ENCODE measurements at regions not wholly inside any gene's neighbourhood (a gene's known extent, or its start where the extent isn't known, plus 50 kb on each side); places are given as distances from the start of the nearest gene placed in this dataset.

DNA sequence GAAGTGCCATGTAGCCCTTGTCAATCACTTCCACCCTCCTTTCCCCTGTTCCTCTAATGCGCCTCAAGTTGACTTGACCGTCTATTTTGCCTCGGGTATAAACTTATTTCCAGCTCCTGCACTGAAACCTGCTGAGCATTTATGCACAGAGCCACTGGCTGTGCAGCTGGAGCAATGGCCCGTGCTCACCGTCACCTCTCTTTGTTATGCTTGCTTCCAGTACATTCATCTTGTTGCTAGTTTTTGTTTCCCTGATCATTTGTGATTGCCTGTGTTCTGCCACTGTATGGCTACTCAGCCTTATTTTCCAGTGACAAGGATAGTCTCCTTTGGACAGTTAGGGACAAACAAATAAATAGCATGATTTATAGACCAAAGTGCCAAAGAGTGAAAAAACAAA lies 183.1 kb upstream of the C9orf72 start:
- whole genome bisulfite sequencing (ENCODE audit: insufficient coverage): 85% methylated on average over 5 of the region's 5 CpGs
- no peak overlapping the region for H3K27ac ChIP-seq (ENCODE audit: insufficient read depth in 1 of 2, low read depth in 1 of 2, low read length in 2 of 2, poor library complexity in 1 of 2, severe bottlenecking in 2 of 2)
- no peaks in the 10 kb centered on the region for H3K9me3 ChIP-seq (ENCODE audit: control extremely low read depth in 1 of 5, control insufficient read depth in 4 of 5, insufficient read depth in 2 of 5, low read depth in 1 of 5, low read length in 4 of 5)
- no peak for DNase-seq
- H3K27me3 ChIP-seq (replicated peaks in 2 of 5; ENCODE audit: control insufficient read depth in 4 of 5, insufficient read depth in 5 of 5, low read length in 4 of 5): no peaks in the 10 kb centered on the region
- no peaks in the 10 kb centered on the region for H3K36me3 ChIP-seq (ENCODE audit: control insufficient read depth in 4 of 4, insufficient read depth in 4 of 4, low read length in 3 of 4)
- CTCF ChIA-PET: no interaction called here
- H3K4me1 ChIP-seq (ENCODE audit: control extremely low read depth in 1 of 4, control insufficient read depth in 4 of 4, insufficient read depth in 4 of 4, low read length in 3 of 4): no peaks in the 10 kb centered on the region
- POLR2A ChIA-PET: no interaction called here
- no peak overlapping the region for H3K4me3 ChIP-seq (ENCODE audit: control insufficient read depth in 1 of 7, extremely low read depth in 1 of 7, insufficient read depth in 4 of 7, low read depth in 2 of 7, low read length in 6 of 7)

DNA sequence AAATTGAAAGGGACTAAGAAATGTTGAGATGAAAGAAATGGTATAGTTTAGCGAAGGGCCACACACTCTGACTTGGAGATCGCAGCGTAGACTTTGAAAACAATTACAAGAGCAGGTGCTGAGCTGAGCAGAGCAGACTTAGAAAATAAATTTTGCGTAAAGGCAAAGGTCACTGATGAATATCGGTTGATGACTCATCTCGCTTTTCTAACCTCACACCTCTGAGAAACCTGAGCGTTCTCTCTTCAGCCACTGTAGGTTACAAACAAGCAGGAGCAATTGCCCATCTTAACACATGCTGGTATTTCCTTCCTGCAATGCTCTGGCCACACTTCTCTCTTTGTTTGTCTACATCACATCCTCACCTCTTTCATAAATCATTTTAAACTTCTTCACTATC lies 190.6 kb upstream of the C9orf72 start:
- H3K27ac ChIP-seq (ENCODE audit: insufficient read depth in 1 of 2, low read depth in 1 of 2, low read length in 2 of 2, poor library complexity in 1 of 2, severe bottlenecking in 2 of 2): no peak overlapping the region
- H3K4me1 ChIP-seq (ENCODE audit: control extremely low read depth in 1 of 4, control insufficient read depth in 4 of 4, insufficient read depth in 4 of 4, low read length in 3 of 4): no peaks in the 10 kb centered on the region
- no peak overlapping the region for H3K4me3 ChIP-seq (ENCODE audit: control insufficient read depth in 1 of 7, extremely low read depth in 1 of 7, insufficient read depth in 4 of 7, low read depth in 2 of 7, low read length in 6 of 7)
- H3K27me3 ChIP-seq (replicated peaks in 2 of 5; ENCODE audit: control insufficient read depth in 4 of 5, insufficient read depth in 5 of 5, low read length in 4 of 5): no peaks in the 10 kb centered on the region
- H3K36me3 ChIP-seq (ENCODE audit: control insufficient read depth in 4 of 4, insufficient read depth in 4 of 4, low read length in 3 of 4): no peaks in the 10 kb centered on the region
- no peak for DNase-seq
- WGBS (ENCODE audit: insufficient coverage): 92% methylated on average over 7 of the region's 7 CpGs
- POLR2A ChIA-PET: no interaction called here
- CTCF ChIA-PET: no interaction called here
- no peaks in the 10 kb centered on the region for H3K9me3 ChIP-seq (ENCODE audit: control extremely low read depth in 1 of 5, control insufficient read depth in 4 of 5, insufficient read depth in 2 of 5, low read depth in 1 of 5, low read length in 4 of 5)

DNA sequence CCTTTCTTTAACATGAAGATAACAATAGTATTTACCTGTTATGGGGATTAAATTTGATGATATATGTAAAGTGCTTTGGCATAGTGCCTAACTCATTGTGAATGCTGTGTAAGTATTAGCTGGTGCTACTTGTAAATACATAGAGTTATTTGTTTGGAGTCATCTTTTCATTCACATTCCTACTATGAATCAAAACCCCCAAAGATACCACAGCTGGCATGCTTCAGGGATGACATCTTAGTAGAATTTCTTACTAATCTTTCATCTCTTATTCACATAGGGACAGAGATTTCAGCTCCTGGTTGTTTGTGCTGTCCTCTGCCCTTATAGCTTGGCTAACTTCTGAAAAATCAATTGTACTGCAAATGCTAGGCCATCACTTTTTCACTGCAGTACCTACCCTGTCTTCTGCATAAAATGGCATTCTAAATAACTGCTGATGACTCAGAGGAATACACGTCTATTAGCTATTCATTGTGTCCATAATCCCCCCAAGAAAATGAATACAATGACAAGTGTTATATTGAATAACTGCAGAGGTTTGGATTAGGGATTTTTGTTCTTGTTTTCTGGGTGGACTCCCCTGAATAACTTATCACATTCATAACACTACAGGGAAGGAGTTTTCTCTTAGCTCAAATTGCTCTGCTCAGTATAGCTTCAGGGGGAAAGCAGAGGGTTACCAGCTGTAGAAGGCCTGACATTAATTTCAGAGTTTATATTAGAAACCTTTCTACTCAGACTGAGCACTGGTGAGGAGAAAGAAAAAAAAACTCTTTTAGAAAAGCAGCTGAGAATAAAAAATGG lies 192.2 kb upstream of the C9orf72 start:
- Histone ChIP-seq H3K27ac (ENCODE audit: insufficient read depth in 1 of 2, low read depth in 1 of 2, low read length in 2 of 2, poor library complexity in 1 of 2, severe bottlenecking in 2 of 2) (no peak overlapping the region), H3K4me1 (ENCODE audit: control extremely low read depth in 1 of 4, control insufficient read depth in 4 of 4, insufficient read depth in 4 of 4, low read length in 3 of 4) (no peaks in the 10 kb centered on the region), H3K4me3 (ENCODE audit: control insufficient read depth in 1 of 7, extremely low read depth in 1 of 7, insufficient read depth in 4 of 7, low read depth in 2 of 7, low read length in 6 of 7) (no peak overlapping the region), H3K36me3 (ENCODE audit: control insufficient read depth in 4 of 4, insufficient read depth in 4 of 4, low read length in 3 of 4) (no peaks in the 10 kb centered on the region), H3K27me3 (replicated peaks in 2 of 5; ENCODE audit: control insufficient read depth in 4 of 5, insufficient read depth in 5 of 5, low read length in 4 of 5) (no peaks in the 10 kb centered on the region), H3K9me3 (ENCODE audit: control extremely low read depth in 1 of 5, control insufficient read depth in 4 of 5, insufficient read depth in 2 of 5, low read depth in 1 of 5, low read length in 4 of 5) (no peaks in the 10 kb centered on the region)
- WGBS (ENCODE audit: insufficient coverage): no CpG with 5 or more reads among the region's 1 CpG
- no peak for DNase-seq
- POLR2A ChIA-PET: no interaction called here
- CTCF ChIA-PET: no interaction called here

DNA sequence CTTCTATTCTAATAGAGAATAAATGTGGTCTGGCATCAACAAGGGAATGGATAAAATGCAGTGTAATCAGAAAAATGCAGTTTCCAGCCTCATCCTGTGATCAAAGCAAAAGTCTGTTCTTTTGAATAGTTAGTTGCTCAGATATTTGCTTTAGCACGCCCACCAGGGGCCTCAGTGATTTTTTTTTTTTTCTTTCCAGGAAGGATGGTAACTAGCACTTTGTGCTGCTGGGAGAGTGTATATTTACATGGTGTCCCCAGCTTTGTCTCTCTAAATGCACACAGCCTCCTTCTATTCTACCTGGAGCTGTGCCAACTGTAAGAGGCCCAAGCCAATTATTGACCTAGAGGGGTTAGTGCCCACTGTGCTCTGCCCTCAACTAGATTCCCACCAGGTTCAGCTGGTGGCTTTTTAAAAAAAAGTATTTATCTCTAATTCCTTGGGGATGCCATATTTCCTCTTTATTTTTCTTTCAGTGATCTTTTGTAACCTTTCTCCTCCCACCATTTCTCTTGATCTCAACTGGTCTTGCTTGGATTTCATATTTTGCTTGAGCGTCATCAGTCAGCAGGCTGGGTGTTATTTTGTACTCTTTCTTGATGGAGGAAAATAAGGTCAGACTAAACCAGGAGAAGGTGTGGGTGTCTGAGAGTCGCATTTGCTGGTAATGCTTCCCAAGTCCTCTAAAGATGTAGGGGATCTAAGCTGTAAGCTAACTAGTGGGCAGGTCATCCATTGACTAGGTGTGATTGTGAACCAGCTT lies 193.0 kb upstream of the C9orf72 start:
- H3K9me3 ChIP-seq (ENCODE audit: control extremely low read depth in 1 of 5, control insufficient read depth in 4 of 5, insufficient read depth in 2 of 5, low read depth in 1 of 5, low read length in 4 of 5): no peaks in the 10 kb centered on the region
- H3K27ac ChIP-seq (ENCODE audit: insufficient read depth in 1 of 2, low read depth in 1 of 2, low read length in 2 of 2, poor library complexity in 1 of 2, severe bottlenecking in 2 of 2): no peak overlapping the region
- no peak for DNase-seq
- WGBS (ENCODE audit: insufficient coverage): no CpG with 5 or more reads among the region's 3 CpGs
- ChIA-PET CTCF (no interaction called here), POLR2A (no interaction called here)
- H3K27me3 ChIP-seq (replicated peaks in 2 of 5; ENCODE audit: control insufficient read depth in 4 of 5, insufficient read depth in 5 of 5, low read length in 4 of 5): no peaks in the 10 kb centered on the region
- no peaks in the 10 kb centered on the region for H3K36me3 ChIP-seq (ENCODE audit: control insufficient read depth in 4 of 4, insufficient read depth in 4 of 4, low read length in 3 of 4)
- H3K4me1 ChIP-seq (ENCODE audit: control extremely low read depth in 1 of 4, control insufficient read depth in 4 of 4, insufficient read depth in 4 of 4, low read length in 3 of 4): no peaks in the 10 kb centered on the region
- no peak overlapping the region for H3K4me3 ChIP-seq (ENCODE audit: control insufficient read depth in 1 of 7, extremely low read depth in 1 of 7, insufficient read depth in 4 of 7, low read depth in 2 of 7, low read length in 6 of 7)

DNA sequence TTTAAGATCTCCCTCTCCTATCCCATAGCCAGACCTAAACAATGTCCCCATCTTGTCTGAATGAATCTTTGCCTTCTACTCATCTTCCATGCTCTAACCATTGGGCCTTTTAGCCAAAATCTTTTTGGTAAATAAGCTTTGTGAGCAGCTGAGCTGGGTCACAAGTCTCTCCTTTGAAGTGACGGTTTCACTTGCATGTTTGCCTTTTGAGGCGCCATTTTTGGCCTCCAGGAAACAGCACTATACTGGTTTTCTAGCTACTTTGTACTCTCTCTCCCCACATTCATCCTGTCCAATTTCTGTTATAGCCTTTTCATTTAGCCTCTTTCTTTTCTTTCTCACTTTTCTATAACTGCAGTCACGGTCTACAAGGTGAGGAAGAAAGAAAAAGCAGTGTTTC lies 195.5 kb upstream of the C9orf72 start:
- WGBS (ENCODE audit: insufficient coverage): no CpG with 5 or more reads among the region's 3 CpGs
- no peak for DNase-seq
- no peaks in the 10 kb centered on the region for H3K27me3 ChIP-seq (replicated peaks in 2 of 5; ENCODE audit: control insufficient read depth in 4 of 5, insufficient read depth in 5 of 5, low read length in 4 of 5)
- no peaks in the 10 kb centered on the region for H3K4me1 ChIP-seq (ENCODE audit: control extremely low read depth in 1 of 4, control insufficient read depth in 4 of 4, insufficient read depth in 4 of 4, low read length in 3 of 4)
- no peak overlapping the region for H3K27ac ChIP-seq (ENCODE audit: insufficient read depth in 1 of 2, low read depth in 1 of 2, low read length in 2 of 2, poor library complexity in 1 of 2, severe bottlenecking in 2 of 2)
- no peak overlapping the region for H3K4me3 ChIP-seq (ENCODE audit: control insufficient read depth in 1 of 7, extremely low read depth in 1 of 7, insufficient read depth in 4 of 7, low read depth in 2 of 7, low read length in 6 of 7)
- H3K9me3 ChIP-seq (ENCODE audit: control extremely low read depth in 1 of 5, control insufficient read depth in 4 of 5, insufficient read depth in 2 of 5, low read depth in 1 of 5, low read length in 4 of 5): no peaks in the 10 kb centered on the region
- CTCF ChIA-PET: no interaction called here
- no peaks in the 10 kb centered on the region for H3K36me3 ChIP-seq (ENCODE audit: control insufficient read depth in 4 of 4, insufficient read depth in 4 of 4, low read length in 3 of 4)
- POLR2A ChIA-PET: no interaction called here

DNA sequence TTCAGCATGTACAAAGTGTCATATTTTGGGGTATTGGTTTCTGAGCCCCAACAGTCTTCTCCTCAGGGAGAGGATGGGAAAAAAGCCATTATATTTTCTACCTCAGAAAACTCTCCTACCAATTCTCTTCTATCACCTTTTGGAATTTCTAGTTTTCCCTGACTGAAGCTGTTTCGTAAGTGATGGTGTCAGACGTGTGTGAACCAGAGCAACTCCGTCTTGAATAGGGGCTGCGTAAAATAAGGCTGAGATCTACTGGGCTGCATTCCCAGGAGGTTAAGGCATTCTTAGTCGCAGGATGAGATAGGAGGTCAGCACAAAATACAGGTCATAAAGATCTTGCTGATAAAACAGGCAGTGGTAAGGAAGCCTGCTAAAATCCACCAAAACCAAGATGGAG lies 197.3 kb upstream of the C9orf72 start:
- ChIA-PET POLR2A (no interaction called here), CTCF (no interaction called here)
- Histone ChIP-seq H3K27me3 (replicated peaks in 2 of 5; ENCODE audit: control insufficient read depth in 4 of 5, insufficient read depth in 5 of 5, low read length in 4 of 5) (no peaks in the 10 kb centered on the region), H3K9me3 (ENCODE audit: control extremely low read depth in 1 of 5, control insufficient read depth in 4 of 5, insufficient read depth in 2 of 5, low read depth in 1 of 5, low read length in 4 of 5) (no peaks in the 10 kb centered on the region), H3K4me1 (ENCODE audit: control extremely low read depth in 1 of 4, control insufficient read depth in 4 of 4, insufficient read depth in 4 of 4, low read length in 3 of 4) (no peaks in the 10 kb centered on the region), H3K4me3 (ENCODE audit: control insufficient read depth in 1 of 7, extremely low read depth in 1 of 7, insufficient read depth in 4 of 7, low read depth in 2 of 7, low read length in 6 of 7) (no peak overlapping the region), H3K27ac (ENCODE audit: insufficient read depth in 1 of 2, low read depth in 1 of 2, low read length in 2 of 2, poor library complexity in 1 of 2, severe bottlenecking in 2 of 2) (no peak overlapping the region), H3K36me3 (ENCODE audit: control insufficient read depth in 4 of 4, insufficient read depth in 4 of 4, low read length in 3 of 4) (no peaks in the 10 kb centered on the region)
- WGBS (ENCODE audit: insufficient coverage): 75% methylated on average over 5 of the region's 5 CpGs
- no peak for DNase-seq

DNA sequence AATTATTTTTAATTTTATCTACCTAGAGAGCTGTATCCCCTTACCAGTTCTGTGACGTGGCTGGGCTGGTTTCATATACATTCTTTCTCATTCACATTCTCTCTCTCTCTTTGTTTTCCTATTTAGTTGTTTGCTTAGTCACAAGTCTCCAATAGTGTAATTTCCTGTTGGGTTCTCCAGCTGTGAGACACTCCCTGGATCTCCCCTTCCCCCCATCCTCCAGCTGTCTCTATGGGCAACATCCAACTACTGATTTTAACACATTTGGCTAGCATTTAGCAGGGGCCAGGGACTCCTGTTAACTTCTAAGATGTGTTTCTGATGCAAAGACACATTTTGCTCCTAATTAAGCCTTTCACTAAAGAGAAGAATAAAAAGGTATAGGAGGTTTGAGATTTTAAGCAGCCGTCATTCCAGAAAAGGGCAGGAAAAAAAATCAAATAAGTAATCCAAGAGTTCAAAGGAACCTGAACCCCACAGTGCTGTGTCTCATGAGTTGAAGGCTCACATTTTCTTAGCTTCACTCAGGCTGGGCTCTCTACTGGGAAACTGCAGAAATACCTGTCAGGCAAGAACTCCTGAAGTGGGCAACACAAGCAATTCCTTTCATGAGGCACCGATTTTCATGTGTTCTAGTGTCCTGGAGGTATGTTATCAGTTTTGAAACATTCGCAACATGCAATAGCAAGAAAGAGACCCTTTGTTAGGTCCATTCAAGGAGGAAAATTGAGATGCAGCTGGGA lies 198.7 kb upstream of the C9orf72 start:
- no peaks in the 10 kb centered on the region for H3K27me3 ChIP-seq (replicated peaks in 2 of 5; ENCODE audit: control insufficient read depth in 4 of 5, insufficient read depth in 5 of 5, low read length in 4 of 5)
- no peak for DNase-seq
- H3K4me1 ChIP-seq (ENCODE audit: control extremely low read depth in 1 of 4, control insufficient read depth in 4 of 4, insufficient read depth in 4 of 4, low read length in 3 of 4): no peaks in the 10 kb centered on the region
- ChIA-PET CTCF (no interaction called here), POLR2A (no interaction called here)
- 91% methylated on average over 4 of the region's 4 CpGs for WGBS (ENCODE audit: insufficient coverage)
- no peak overlapping the region for H3K4me3 ChIP-seq (ENCODE audit: control insufficient read depth in 1 of 7, extremely low read depth in 1 of 7, insufficient read depth in 4 of 7, low read depth in 2 of 7, low read length in 6 of 7)
- no peaks in the 10 kb centered on the region for H3K9me3 ChIP-seq (ENCODE audit: control extremely low read depth in 1 of 5, control insufficient read depth in 4 of 5, insufficient read depth in 2 of 5, low read depth in 1 of 5, low read length in 4 of 5)
- no peaks in the 10 kb centered on the region for H3K36me3 ChIP-seq (ENCODE audit: control insufficient read depth in 4 of 4, insufficient read depth in 4 of 4, low read length in 3 of 4)
- no peak overlapping the region for H3K27ac ChIP-seq (ENCODE audit: insufficient read depth in 1 of 2, low read depth in 1 of 2, low read length in 2 of 2, poor library complexity in 1 of 2, severe bottlenecking in 2 of 2)
